ENCODE measurements at regions not wholly inside any gene's neighbourhood (a gene's known extent, or its start where the extent isn't known, plus 50 kb on each side); places are given as distances from the start of the nearest gene placed in this dataset.

DNA sequence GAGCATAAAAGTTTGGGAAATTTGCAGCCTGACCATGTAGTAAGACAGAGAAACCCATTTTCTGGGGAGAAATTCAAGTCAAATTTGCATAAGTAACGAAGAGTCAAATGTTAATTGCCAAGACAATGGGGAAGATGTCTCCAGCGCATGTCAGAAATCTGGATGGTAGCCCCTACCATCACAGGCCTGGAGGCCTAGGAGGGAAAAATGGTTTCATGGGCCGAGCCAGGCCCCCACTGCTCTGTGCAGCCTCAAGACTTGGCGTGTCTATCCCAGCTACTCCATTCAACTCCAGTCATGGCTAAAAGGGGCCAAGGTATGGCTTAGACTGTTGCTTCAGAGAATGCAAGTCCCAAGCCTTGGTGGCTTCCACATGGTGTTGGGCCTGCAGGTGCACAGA, 269.8 kb downstream of the RFC3 start:
- no peak overlapping the region for H3K4me2 ChIP-seq
- no peak overlapping the region for H3K9ac ChIP-seq
- no peaks in the 10 kb centered on the region for H3K4me1 ChIP-seq
- H3K4me3 ChIP-seq = no peak overlapping the region
- no peaks in the 10 kb centered on the region for H3K27me3 ChIP-seq
- no peak for TF ChIP-seq Cebpa-rat (IDR thresholded peaks at IDR 0.05)
- peaks cover 15 to 22% (median 17%) of the 10 kb centered on the region in 11 experiments for H3K9me3 ChIP-seq (replicated peaks in 1 of 11)
- H4K20me1 ChIP-seq = no peaks in the 10 kb centered on the region
- no peaks in the 10 kb centered on the region for H3K36me3 ChIP-seq
- H3K27ac ChIP-seq = no peak overlapping the region

DNA sequence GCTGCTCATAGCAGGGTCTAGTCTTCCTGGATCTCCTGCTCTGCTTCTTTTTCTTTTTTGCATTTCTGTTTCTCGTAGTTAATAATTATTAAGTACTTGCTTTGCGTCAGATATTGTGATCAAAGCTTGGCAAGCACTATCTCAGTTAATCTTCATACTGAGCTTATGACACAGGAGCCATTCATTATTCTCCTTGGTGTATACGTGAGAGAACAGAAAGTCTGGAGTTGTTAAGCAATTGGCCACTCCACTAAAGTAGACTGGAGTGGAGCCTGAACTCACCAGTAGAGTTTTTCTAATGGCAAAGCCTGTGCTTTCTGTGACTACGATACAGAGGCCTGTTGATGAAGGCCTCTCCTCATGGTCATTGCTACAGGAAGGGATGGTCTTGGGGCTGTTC, 285.9 kb downstream of the RFC3 start:
- Histone ChIP-seq H3K27ac (no peak overlapping the region), H3K4me3 (no peak overlapping the region), H3K36me3 (no peaks in the 10 kb centered on the region), H3K4me1 (no peaks in the 10 kb centered on the region), H3K9ac (no peak overlapping the region), H4K20me1 (no peaks in the 10 kb centered on the region), H3K27me3 (no peaks in the 10 kb centered on the region), H3K4me2 (no peak overlapping the region), H3K9me3 (replicated peaks in 1 of 11) (no peaks in the 10 kb centered on the region)
- no peak for TF ChIP-seq Cebpa-rat (IDR thresholded peaks at IDR 0.05)

DNA sequence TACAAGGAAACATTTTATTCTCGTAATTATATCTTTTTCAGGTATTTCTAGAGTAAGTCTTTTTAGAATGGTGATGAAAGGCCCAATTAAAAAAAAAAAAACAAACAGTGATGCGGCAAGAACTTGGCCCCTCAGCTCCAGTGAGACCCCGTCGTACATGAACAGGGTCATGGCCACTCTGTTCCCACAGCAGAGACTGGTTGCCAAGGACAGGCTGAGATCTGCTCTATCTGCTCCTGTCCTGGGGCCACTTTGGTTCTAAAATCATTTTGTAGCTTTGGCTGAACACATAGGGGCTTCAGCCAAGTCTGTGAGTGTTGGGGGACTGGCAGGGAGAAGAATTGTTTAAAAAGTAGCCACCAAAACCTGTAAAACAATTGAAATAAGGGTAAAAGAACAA, 286.9 kb downstream of the RFC3 start:
- no peak for TF ChIP-seq Cebpa-rat (IDR thresholded peaks at IDR 0.05)
- H3K27me3 ChIP-seq = no peaks in the 10 kb centered on the region
- no peak overlapping the region for H3K27ac ChIP-seq
- no peak overlapping the region for H3K9ac ChIP-seq
- H3K36me3 ChIP-seq = no peaks in the 10 kb centered on the region
- H3K4me2 ChIP-seq = no peak overlapping the region
- H3K4me1 ChIP-seq = no peaks in the 10 kb centered on the region
- no peak overlapping the region for H3K4me3 ChIP-seq
- H4K20me1 ChIP-seq = no peaks in the 10 kb centered on the region
- H3K9me3 ChIP-seq (replicated peaks in 1 of 11) = peaks cover 0 to 9% (median 5%) of the 10 kb centered on the region in 11 experiments; a peak in 8 of 22 replicates

DNA sequence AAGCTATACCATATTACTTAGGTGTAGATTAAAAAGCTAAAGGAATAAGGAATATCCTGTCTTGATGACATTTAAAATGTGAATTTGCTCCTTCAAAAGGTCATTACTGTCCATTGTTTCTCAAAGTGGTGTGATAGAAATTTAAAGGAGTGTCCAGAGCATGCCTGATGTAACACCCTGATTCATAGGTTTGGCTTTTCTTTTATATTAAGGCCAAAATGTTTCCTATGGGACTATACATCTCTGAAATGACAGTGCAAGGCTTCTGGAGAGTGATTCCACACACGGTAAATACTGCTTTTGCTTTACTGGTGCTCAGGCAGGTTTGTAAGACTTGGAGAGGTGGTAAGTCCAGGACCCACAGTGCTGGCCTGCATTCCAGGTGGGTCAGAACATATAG, 289.9 kb downstream of the RFC3 start:
- Histone ChIP-seq H3K27ac (no peak overlapping the region), H3K36me3 (no peaks in the 10 kb centered on the region), H3K9me3 (replicated peaks in 1 of 11) (peaks cover 0 to 10% (median 5%) of the 10 kb centered on the region in 11 experiments; a peak in 8 of 22 replicates), H4K20me1 (no peaks in the 10 kb centered on the region), H3K9ac (no peak overlapping the region), H3K4me2 (no peak overlapping the region), H3K4me3 (no peak overlapping the region), H3K4me1 (no peaks in the 10 kb centered on the region), H3K27me3 (no peaks in the 10 kb centered on the region)
- TF ChIP-seq Cebpa-rat (IDR thresholded peaks at IDR 0.05) = no peak

DNA sequence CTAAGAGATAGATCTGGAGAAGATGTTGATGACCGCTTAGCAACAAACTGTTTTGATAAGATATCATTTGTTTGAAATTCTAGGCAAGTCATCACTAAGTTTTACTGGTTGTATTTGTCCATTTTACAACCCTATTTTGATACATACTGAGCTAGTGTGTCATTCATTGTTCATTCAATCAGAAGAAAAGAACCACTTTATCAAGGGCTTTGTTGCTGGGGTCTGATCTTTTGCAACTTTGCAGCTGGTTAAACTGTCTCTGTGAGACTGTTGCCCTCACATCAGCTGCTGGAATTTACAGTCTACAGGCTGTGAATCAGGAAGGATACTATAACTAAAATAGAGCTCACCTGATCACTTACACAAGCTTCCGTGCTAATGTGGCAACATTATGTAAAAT, 290.5 kb downstream of the RFC3 start:
- TF ChIP-seq Cebpa-rat (IDR thresholded peaks at IDR 0.05) = no peak
- no peak overlapping the region for H3K4me3 ChIP-seq
- no peak overlapping the region for H3K9ac ChIP-seq
- no peak overlapping the region for H3K4me2 ChIP-seq
- no peaks in the 10 kb centered on the region for H3K36me3 ChIP-seq
- no peaks in the 10 kb centered on the region for H3K27me3 ChIP-seq
- peaks cover 0 to 10% (median 5%) of the 10 kb centered on the region in 11 experiments; a peak in 8 of 22 replicates for H3K9me3 ChIP-seq (replicated peaks in 1 of 11)
- H4K20me1 ChIP-seq = no peaks in the 10 kb centered on the region
- no peaks in the 10 kb centered on the region for H3K4me1 ChIP-seq
- H3K27ac ChIP-seq = no peak overlapping the region

DNA sequence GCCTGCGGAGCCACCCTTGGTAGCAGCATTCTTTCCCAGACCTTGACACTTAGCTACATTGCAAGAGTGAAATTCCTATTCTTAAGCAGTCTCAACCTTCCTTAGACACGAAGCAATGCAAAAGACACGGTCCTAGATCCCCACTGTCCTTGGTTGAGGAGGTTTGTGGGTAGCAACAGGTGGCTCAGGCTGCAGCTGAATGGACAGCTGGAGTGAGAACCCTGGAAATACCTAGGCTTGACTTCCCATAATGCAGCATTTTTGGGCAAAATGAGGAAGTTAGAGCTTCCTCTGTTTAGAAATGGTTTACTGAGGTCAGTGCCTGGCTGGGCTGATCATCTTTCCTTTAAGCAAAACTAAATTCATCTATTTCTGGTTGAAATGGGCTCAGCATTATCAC, 296.6 kb downstream of the RFC3 start:
- Histone ChIP-seq H3K4me1 (peaks cover 3 to 14% (median 9%) of the 10 kb centered on the region in 10 experiments; a peak in 16 of 20 replicates), H3K9me3 (replicated peaks in 1 of 11) (peaks cover 0 to 3% (median 0%) of the 10 kb centered on the region in 11 experiments; a peak in 6 of 22 replicates), H3K4me3 (no peak overlapping the region), H3K9ac (no peak overlapping the region), H3K27ac (no peak overlapping the region), H3K27me3 (no peaks in the 10 kb centered on the region), H4K20me1 (no peaks in the 10 kb centered on the region), H3K4me2 (peak overlapping the region in 10 of 11 experiments; percentile 20 to 51 (median 38); a peak in 17 of 22 replicates), H3K36me3 (no peaks in the 10 kb centered on the region)
- no peak for TF ChIP-seq Cebpa-rat (IDR thresholded peaks at IDR 0.05)

DNA sequence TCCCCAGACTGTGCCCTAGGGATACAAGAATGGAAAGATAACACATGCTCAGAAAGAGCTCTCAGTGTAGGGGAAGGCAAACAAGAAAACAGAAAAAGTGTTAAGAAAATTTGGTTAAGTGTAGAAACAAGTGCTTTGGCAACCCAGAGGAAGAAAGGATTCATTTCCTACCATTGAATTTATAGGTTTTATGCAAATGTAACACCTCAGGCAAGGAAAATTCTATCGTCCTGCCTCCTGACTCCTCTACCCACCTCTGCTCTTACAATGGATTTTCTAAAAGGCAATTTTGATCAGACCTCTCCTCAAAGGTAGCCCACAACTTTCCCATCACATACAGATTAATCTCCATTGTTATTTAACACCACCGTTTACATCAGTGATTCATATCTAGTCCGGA, 298.7 kb downstream of the RFC3 start:
- no peak overlapping the region for H3K9ac ChIP-seq
- no peaks in the 10 kb centered on the region for H4K20me1 ChIP-seq
- H3K9me3 ChIP-seq (replicated peaks in 1 of 11) = no peaks in the 10 kb centered on the region
- no peaks in the 10 kb centered on the region for H3K27me3 ChIP-seq
- H3K36me3 ChIP-seq = no peaks in the 10 kb centered on the region
- peaks cover 3 to 14% (median 9%) of the 10 kb centered on the region in 10 experiments; a peak in 16 of 20 replicates for H3K4me1 ChIP-seq
- H3K27ac ChIP-seq = no peak overlapping the region
- H3K4me3 ChIP-seq = no peak overlapping the region
- TF ChIP-seq Cebpa-rat (IDR thresholded peaks at IDR 0.05) = no peak
- H3K4me2 ChIP-seq = no peak overlapping the region

DNA sequence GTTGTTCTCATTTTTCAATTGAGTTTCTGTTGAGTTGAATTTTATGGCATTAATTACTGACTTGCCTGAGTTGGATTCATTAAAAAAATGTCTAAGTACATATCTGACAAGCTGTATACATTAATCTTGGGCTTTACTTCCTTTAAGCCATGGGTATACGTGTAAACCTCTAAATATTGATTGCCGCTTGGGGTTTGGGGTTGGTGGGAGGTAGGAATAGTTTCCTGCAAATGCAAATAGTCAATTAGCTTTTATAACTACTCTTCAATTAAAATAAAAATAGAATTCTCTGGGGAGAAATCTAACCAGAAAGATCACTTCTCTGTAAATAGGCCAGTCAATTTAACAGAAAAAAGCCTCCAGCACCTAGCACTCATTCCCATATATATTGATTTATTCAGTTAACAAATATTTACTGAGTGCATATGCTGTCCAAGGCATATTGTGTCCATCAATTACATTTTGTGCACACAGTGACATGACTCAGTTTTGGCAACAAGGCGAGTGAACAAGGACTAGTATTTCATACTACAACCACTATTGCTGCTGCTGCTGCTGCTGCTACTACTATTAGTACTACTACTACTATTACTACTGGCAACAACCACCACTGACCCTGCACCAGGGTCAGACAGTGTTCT, 306.8 kb downstream of the RFC3 start:
- no peak overlapping the region for H3K4me2 ChIP-seq
- H3K36me3 ChIP-seq = no peaks in the 10 kb centered on the region
- no peak overlapping the region for H3K27ac ChIP-seq
- H3K9ac ChIP-seq = no peak overlapping the region
- H3K4me3 ChIP-seq = no peak overlapping the region
- no peaks in the 10 kb centered on the region for H4K20me1 ChIP-seq
- no peaks in the 10 kb centered on the region for H3K27me3 ChIP-seq
- H3K4me1 ChIP-seq = no peaks in the 10 kb centered on the region
- no peak for TF ChIP-seq Cebpa-rat (IDR thresholded peaks at IDR 0.05)
- H3K9me3 ChIP-seq (replicated peaks in 1 of 11) = no peaks in the 10 kb centered on the region

GRCh38 chr13:34127523-34127922, 309.6 kb downstream of the RFC3 start:
- no peaks in the 10 kb centered on the region for H4K20me1 ChIP-seq
- no peak overlapping the region for H3K27ac ChIP-seq
- no peaks in the 10 kb centered on the region for H3K9me3 ChIP-seq (replicated peaks in 1 of 11)

DNA sequence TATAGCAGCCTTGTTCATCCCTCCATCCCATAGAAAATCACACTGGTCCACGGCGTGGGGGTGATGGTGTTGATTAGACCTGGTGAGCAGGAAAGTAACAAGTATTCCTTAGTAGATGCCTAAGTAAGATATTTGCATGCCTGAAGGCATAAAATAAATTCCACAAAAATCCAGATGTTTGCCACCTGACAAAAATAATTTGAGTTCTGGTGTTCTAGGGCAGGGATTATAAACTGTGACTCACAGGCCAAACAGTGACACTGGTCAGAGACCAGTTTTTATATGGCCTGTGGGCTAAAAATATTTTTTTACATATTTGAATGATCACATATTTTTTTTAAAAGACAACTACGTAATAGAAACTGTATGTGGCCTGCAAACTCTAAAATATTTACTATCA, 310.7 kb downstream of the RFC3 start:
- Histone ChIP-seq H3K27me3 (no peaks in the 10 kb centered on the region), H3K27ac (no peak overlapping the region), H3K4me3 (no peak overlapping the region), H3K9ac (no peak overlapping the region), H3K4me2 (no peak overlapping the region), H3K9me3 (replicated peaks in 1 of 11) (no peaks in the 10 kb centered on the region), H3K36me3 (no peaks in the 10 kb centered on the region), H3K4me1 (no peaks in the 10 kb centered on the region), H4K20me1 (no peaks in the 10 kb centered on the region)
- no peak for TF ChIP-seq Cebpa-rat (IDR thresholded peaks at IDR 0.05)

More at GRCh38 chr13:34127523-34127922, 309.6 kb downstream of the RFC3 start:
- TF ChIP-seq Cebpa-rat (IDR thresholded peaks at IDR 0.05) = no peak
- Histone ChIP-seq H3K9ac (no peak overlapping the region), H3K4me3 (no peak overlapping the region), H3K4me1 (no peaks in the 10 kb centered on the region), H3K27me3 (no peaks in the 10 kb centered on the region), H3K4me2 (no peak overlapping the region), H3K36me3 (no peaks in the 10 kb centered on the region)
